ENCODE measurements at regions not wholly inside any gene's neighbourhood (a gene's known extent, or its start where the extent isn't known, plus 50 kb on each side); places are given as distances from the start of the nearest gene placed in this dataset.

DNA sequence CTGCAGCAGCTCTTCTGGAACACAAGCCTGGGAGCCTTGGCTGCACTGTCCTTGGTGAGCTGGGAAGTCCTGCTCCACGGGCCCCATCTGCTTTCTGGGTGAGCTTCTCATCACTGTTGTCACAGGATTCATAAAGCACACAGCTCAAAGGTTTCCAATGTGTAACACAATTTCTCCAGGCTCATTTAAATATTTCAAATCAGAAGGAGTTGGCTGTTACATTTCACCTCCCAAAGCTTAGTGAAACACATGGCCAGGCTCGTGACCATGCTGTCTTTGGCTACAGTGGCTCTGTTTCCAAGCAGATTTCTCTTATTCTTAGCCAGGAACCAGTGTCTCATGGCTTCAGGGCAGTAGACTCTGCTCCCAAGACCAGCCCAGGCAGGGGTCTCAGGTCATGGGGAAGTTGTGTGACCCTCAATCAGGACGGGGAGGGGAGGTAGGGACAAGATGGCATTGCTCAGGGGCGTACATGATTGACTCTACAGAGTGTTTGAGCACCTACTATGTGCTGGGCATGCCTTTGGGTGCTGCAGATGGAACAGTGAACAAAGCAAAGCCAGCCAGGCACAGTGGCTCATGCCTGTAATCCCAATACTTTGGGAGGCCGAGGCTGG lies 353.0 kb downstream of the NPHP4 start:
- H3K27ac ChIP-seq (ENCODE audit: low read length), result no peak overlapping the region
- no peaks in the 10 kb centered on the region for H3K4me1 ChIP-seq (ENCODE audit: insufficient read depth, low read length)
- H3K9me3 ChIP-seq (ENCODE audit: insufficient read depth, low read depth, low read length), result 0 out of 2 replicates have a peak, but pooled peaks cover 2% of the 10 kb centered on the region

GRCh38 chr1:5638582-5638981 lies 353.6 kb downstream of the NPHP4 start:
- Histone ChIP-seq H3K9me3 (ENCODE audit: insufficient read depth, low read depth, low read length) (0 out of 2 replicates have a peak, but pooled peaks cover 2% of the 10 kb centered on the region), H3K4me1 (ENCODE audit: insufficient read depth, low read length) (no peaks in the 10 kb centered on the region), H3K9ac (ENCODE audit: low read depth, low read length) (no peak overlapping the region), H3K27me3 (ENCODE audit: insufficient read depth, low read length) (no peaks in the 10 kb centered on the region), H3K4me3 (ENCODE audit: low read length) (no peak overlapping the region), H3K36me3 (ENCODE audit: insufficient read depth, low read depth, low read length) (no peaks in the 10 kb centered on the region), H3K27ac (ENCODE audit: low read length) (no peak overlapping the region)

More for the DNA sequence above, 353.0 kb downstream of the NPHP4 start:
- H3K4me3 ChIP-seq (ENCODE audit: low read length), result no peak overlapping the region
- H3K9ac ChIP-seq (ENCODE audit: low read depth, low read length), result no peak overlapping the region
- no peaks in the 10 kb centered on the region for H3K36me3 ChIP-seq (ENCODE audit: insufficient read depth, low read depth, low read length)
- H3K27me3 ChIP-seq (ENCODE audit: insufficient read depth, low read length), result no peaks in the 10 kb centered on the region

- Histone ChIP-seq H3K9me3 (ENCODE audit: insufficient read depth, low read depth, low read length) (0 out of 2 replicates have a peak, but pooled peaks cover 2% of the 10 kb centered on the region), H3K4me3 (ENCODE audit: low read length) (no peak overlapping the region), H3K27me3 (ENCODE audit: insufficient read depth, low read length) (no peaks in the 10 kb centered on the region), H3K27ac (ENCODE audit: low read length) (no peak overlapping the region), H3K9ac (ENCODE audit: low read depth, low read length) (no peak overlapping the region), H3K36me3 (ENCODE audit: insufficient read depth, low read depth, low read length) (no peaks in the 10 kb centered on the region), H3K4me1 (ENCODE audit: insufficient read depth, low read length) (no peaks in the 10 kb centered on the region)
Observed at GRCh38 chr1:5637171-5637570, 355.1 kb downstream of the NPHP4 start.

GRCh38 chr1:5634893-5635292 lies 357.3 kb downstream of the NPHP4 start:
- 0 out of 2 replicates have a peak, but pooled peaks cover 2% of the 10 kb centered on the region for H3K9me3 ChIP-seq (ENCODE audit: insufficient read depth, low read depth, low read length)
- H3K4me3 ChIP-seq (ENCODE audit: low read length), result no peak overlapping the region
- H3K9ac ChIP-seq (ENCODE audit: low read depth, low read length), result no peak overlapping the region
- H3K4me1 ChIP-seq (ENCODE audit: insufficient read depth, low read length), result no peaks in the 10 kb centered on the region
- no peaks in the 10 kb centered on the region for H3K27me3 ChIP-seq (ENCODE audit: insufficient read depth, low read length)
- H3K27ac ChIP-seq (ENCODE audit: low read length), result no peak overlapping the region
- H3K36me3 ChIP-seq (ENCODE audit: insufficient read depth, low read depth, low read length), result no peaks in the 10 kb centered on the region

GRCh38 chr1:5632814-5633213 lies 359.4 kb downstream of the NPHP4 start:
- Histone ChIP-seq H3K27ac (ENCODE audit: low read length) (no peak overlapping the region), H3K9ac (ENCODE audit: low read depth, low read length) (no peak overlapping the region), H3K9me3 (ENCODE audit: insufficient read depth, low read depth, low read length) (0 out of 2 replicates have a peak, but pooled peaks cover 2% of the 10 kb centered on the region), H3K27me3 (ENCODE audit: insufficient read depth, low read length) (no peaks in the 10 kb centered on the region), H3K36me3 (ENCODE audit: insufficient read depth, low read depth, low read length) (no peaks in the 10 kb centered on the region), H3K4me3 (ENCODE audit: low read length) (no peak overlapping the region), H3K4me1 (ENCODE audit: insufficient read depth, low read length) (no peaks in the 10 kb centered on the region)

DNA sequence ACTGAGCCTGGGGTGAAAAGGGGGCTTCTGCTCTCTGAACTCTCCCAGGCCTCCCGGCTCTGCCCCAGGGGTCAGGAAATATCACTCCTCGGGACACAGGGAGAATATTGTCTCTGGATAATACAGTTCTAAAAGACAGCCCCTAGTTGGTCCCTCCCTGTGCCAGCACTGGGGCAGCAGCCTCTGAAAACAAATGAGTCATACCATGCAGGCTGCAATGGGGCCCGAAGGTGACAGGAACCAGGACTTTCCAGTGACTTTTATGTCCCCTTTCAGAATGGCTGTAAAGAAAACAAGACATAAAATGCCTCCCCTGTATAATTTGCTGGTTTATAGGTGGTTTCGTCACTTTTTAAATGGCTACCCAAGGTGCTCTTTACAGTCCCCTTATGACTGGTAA lies 360.0 kb downstream of the NPHP4 start:
- H3K9ac ChIP-seq (ENCODE audit: low read depth, low read length), result no peak overlapping the region
- H3K27me3 ChIP-seq (ENCODE audit: insufficient read depth, low read length), result no peaks in the 10 kb centered on the region
- H3K9me3 ChIP-seq (ENCODE audit: insufficient read depth, low read depth, low read length), result 0 out of 2 replicates have a peak, but pooled peaks cover 2% of the 10 kb centered on the region
- no peak overlapping the region for H3K4me3 ChIP-seq (ENCODE audit: low read length)
- no peaks in the 10 kb centered on the region for H3K4me1 ChIP-seq (ENCODE audit: insufficient read depth, low read length)
- no peak overlapping the region for H3K27ac ChIP-seq (ENCODE audit: low read length)
- H3K36me3 ChIP-seq (ENCODE audit: insufficient read depth, low read depth, low read length), result no peaks in the 10 kb centered on the region

GRCh38 chr1:5628416-5628815 lies 363.8 kb downstream of the NPHP4 start:
- Histone ChIP-seq H3K27ac (ENCODE audit: low read length) (no peak overlapping the region), H3K4me1 (ENCODE audit: insufficient read depth, low read length) (no peaks in the 10 kb centered on the region), H3K9ac (ENCODE audit: low read depth, low read length) (no peak overlapping the region), H3K27me3 (ENCODE audit: insufficient read depth, low read length) (no peaks in the 10 kb centered on the region), H3K36me3 (ENCODE audit: insufficient read depth, low read depth, low read length) (no peaks in the 10 kb centered on the region), H3K4me3 (ENCODE audit: low read length) (no peak overlapping the region), H3K9me3 (ENCODE audit: insufficient read depth, low read depth, low read length) (no peaks in the 10 kb centered on the region)

GRCh38 chr1:5623399-5623798 lies 368.8 kb downstream of the NPHP4 start:
- Histone ChIP-seq H3K4me3 (ENCODE audit: low read length) (no peak overlapping the region), H3K9me3 (ENCODE audit: insufficient read depth, low read depth, low read length) (no peaks in the 10 kb centered on the region), H3K4me1 (ENCODE audit: insufficient read depth, low read length) (no peaks in the 10 kb centered on the region; the same call in 1 of the 2 replicates), H3K27ac (ENCODE audit: low read length) (no peak overlapping the region), H3K36me3 (ENCODE audit: insufficient read depth, low read depth, low read length) (no peaks in the 10 kb centered on the region), H3K27me3 (ENCODE audit: insufficient read depth, low read length) (no peaks in the 10 kb centered on the region), H3K9ac (ENCODE audit: low read depth, low read length) (no peak overlapping the region)

- H3K36me3 ChIP-seq (ENCODE audit: insufficient read depth, low read depth, low read length), result no peaks in the 10 kb centered on the region
- no peak overlapping the region for H3K4me3 ChIP-seq (ENCODE audit: low read length)
- no peaks in the 10 kb centered on the region; the same call in 1 of the 2 replicates for H3K4me1 ChIP-seq (ENCODE audit: insufficient read depth, low read length)
- H3K27ac ChIP-seq (ENCODE audit: low read length), result no peak overlapping the region
- no peaks in the 10 kb centered on the region for H3K9me3 ChIP-seq (ENCODE audit: insufficient read depth, low read depth, low read length)
- H3K9ac ChIP-seq (ENCODE audit: low read depth, low read length), result no peak overlapping the region
- no peaks in the 10 kb centered on the region for H3K27me3 ChIP-seq (ENCODE audit: insufficient read depth, low read length)
Observed at GRCh38 chr1:5622412-5622811, 369.8 kb downstream of the NPHP4 start.

DNA sequence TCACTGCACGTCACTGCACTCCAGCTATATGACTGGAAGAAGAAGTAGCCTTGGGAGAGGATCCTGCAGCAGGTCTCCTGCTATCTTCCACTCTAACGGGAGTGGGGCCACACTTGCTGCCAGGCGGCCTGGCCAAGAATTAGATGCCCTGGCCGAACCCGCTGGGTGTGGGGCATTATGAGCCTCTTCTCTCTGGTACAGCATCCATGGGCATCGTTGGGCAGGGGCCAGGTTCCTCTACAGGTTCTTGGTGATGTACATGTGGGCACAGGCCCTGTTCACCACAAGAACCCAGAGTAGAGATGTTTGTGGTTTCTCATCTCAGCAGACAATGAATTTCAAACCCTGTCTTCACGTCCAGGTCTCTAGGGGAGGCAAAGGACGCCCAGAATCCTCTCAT lies 370.5 kb downstream of the NPHP4 start:
- Histone ChIP-seq H3K9me3 (ENCODE audit: insufficient read depth, low read depth, low read length) (no peaks in the 10 kb centered on the region), H3K9ac (ENCODE audit: low read depth, low read length) (no peak overlapping the region), H3K36me3 (ENCODE audit: insufficient read depth, low read depth, low read length) (no peaks in the 10 kb centered on the region), H3K27ac (ENCODE audit: low read length) (no peak overlapping the region), H3K4me1 (ENCODE audit: insufficient read depth, low read length) (no peaks in the 10 kb centered on the region; the same call in 1 of the 2 replicates), H3K4me3 (ENCODE audit: low read length) (no peak overlapping the region), H3K27me3 (ENCODE audit: insufficient read depth, low read length) (no peaks in the 10 kb centered on the region)

GRCh38 chr1:5620997-5621396 lies 371.2 kb downstream of the NPHP4 start:
- no peak overlapping the region for H3K27ac ChIP-seq (ENCODE audit: low read length)
- no peak overlapping the region for H3K4me3 ChIP-seq (ENCODE audit: low read length)
- no peaks in the 10 kb centered on the region for H3K9me3 ChIP-seq (ENCODE audit: insufficient read depth, low read depth, low read length)
- no peak overlapping the region for H3K9ac ChIP-seq (ENCODE audit: low read depth, low read length)
- no peaks in the 10 kb centered on the region for H3K27me3 ChIP-seq (ENCODE audit: insufficient read depth, low read length)
- no peaks in the 10 kb centered on the region; the same call in 1 of the 2 replicates for H3K4me1 ChIP-seq (ENCODE audit: insufficient read depth, low read length)
- no peaks in the 10 kb centered on the region for H3K36me3 ChIP-seq (ENCODE audit: insufficient read depth, low read depth, low read length)

DNA sequence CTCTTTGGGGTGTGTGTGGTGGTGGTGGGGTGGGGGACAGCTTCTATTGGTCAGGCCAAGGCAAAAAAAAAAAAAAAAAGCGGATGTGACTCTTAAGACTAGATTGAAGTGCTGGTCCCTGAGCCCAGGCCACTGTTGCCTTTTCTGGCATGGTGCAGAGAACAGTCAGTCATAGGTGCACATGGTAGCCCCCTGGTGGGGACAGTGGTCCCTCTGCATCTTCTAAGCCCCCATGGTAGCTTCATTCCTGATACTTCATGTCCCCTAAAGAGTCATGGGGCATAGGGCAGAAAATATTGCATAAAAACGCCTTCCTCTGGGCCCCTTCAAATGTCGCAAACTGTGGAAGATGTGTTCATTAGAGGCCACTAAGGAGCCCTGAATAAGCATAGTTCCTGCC lies 371.8 kb downstream of the NPHP4 start:
- Histone ChIP-seq H3K27me3 (ENCODE audit: insufficient read depth, low read length) (no peaks in the 10 kb centered on the region), H3K27ac (ENCODE audit: low read length) (no peak overlapping the region), H3K9me3 (ENCODE audit: insufficient read depth, low read depth, low read length) (no peaks in the 10 kb centered on the region), H3K4me3 (ENCODE audit: low read length) (no peak overlapping the region), H3K36me3 (ENCODE audit: insufficient read depth, low read depth, low read length) (no peaks in the 10 kb centered on the region), H3K4me1 (ENCODE audit: insufficient read depth, low read length) (no peaks in the 10 kb centered on the region; the same call in 1 of the 2 replicates), H3K9ac (ENCODE audit: low read depth, low read length) (no peak overlapping the region)

Measured in iPS-20b (cell line).